Stimulated activated CD8-positive, alpha-beta memory T cell treated with anti-CD3 and anti-CD28 coated beads, Interleukin-7, amount 100 ng/mL, for 4 hours (primary cell): ENCODE measurements at regions not wholly inside any gene's neighbourhood (a gene's known extent, or its start where the extent isn't known, plus 50 kb on each side); places are given as distances from the start of the nearest gene placed in this dataset.

ENCODE experiments used
- DNase-seq, 2 donors: peaks; one replicate each; pipeline ENCODE4 v3.0.0-alpha.2; 2020; ENCODE audit warnings: low read depth in 2 of 2

GRCh38 chr14:95386536-95387095 is 66.9 kb upstream of the CLMN start:
- DNase-seq: no peak

GRCh38 chr14:95385701-95386100 is 66.0 kb upstream of the CLMN start:
- DNase-seq: no peak

- DNase-seq: no peak
Measured at GRCh38 chr14:95382747-95383146, 63.0 kb upstream of the CLMN start.

GRCh38 chr14:95381726-95382125 is 62.0 kb upstream of the CLMN start:
- DNase-seq: no peak

GRCh38 chr14:95380350-95381042 is 60.8 kb upstream of the CLMN start:
- no peak for DNase-seq

- no peak for DNase-seq
Measured at GRCh38 chr14:95379634-95380033, 59.9 kb upstream of the CLMN start.

- no peak for DNase-seq
Measured at GRCh38 chr14:95375539-95376109, 55.9 kb upstream of the CLMN start.

- no peak for DNase-seq
Measured at GRCh38 chr14:95374239-95374997, 54.7 kb upstream of the CLMN start.

GRCh38 chr14:95370076-95370475 is 50.4 kb upstream of the CLMN start:
- DNase-seq: no peak
